Sigmoid colon (tissue), 3 donors: ENCODE measurements at regions not wholly inside any gene's neighbourhood (a gene's known extent, or its start where the extent isn't known, plus 50 kb on each side); places are given as distances from the start of the nearest gene placed in this dataset.

ENCODE experiments used
- CTCF ChIP-seq, 4 experiments: fragments of 450-650 bp in 3 of 4; fragments of 200-600 bp in 1 of 4; IDR thresholded peaks; one replicate each; pipeline ENCODE4 v1.5.1; 2016 to 2019; ENCODE audit warnings: antibody characterized with exemption in 4 of 4, mild to moderate bottlenecking in 3 of 4, moderate library complexity in 2 of 4
- POLR2A ChIP-seq, 2 donors: fragments of 450-650 bp; IDR thresholded peaks; one replicate each; pipeline ENCODE4 v1.6.1; 2016; ENCODE audit warnings: antibody characterized with exemption in 2 of 2, mild to moderate bottlenecking in 2 of 2, moderate library complexity in 2 of 2

- TF ChIP-seq CTCF (IDR thresholded peaks at IDR 0.05) (no peak), POLR2A (IDR thresholded peaks at IDR 0.05) (no peak)
These were observed 489.2 kb upstream of the NBEA start for GRCh38 chr13:34452831-34453230.
